Activated CD8-positive, alpha-beta memory T cell treated with anti-CD3 and anti-CD28 coated beads, Interleukin-2, amount 10 ng/mL, durations not matched to agents 7 days and 5 days (primary cell): ENCODE measurements at regions not wholly inside any gene's neighbourhood (a gene's known extent, or its start where the extent isn't known, plus 50 kb on each side); places are given as distances from the start of the nearest gene placed in this dataset.

Experiments
- ATAC-seq: fragments of 150-1000 bp; cut with Tn5 transposase; one replicate; pipeline ENCODE4 v1.10.0; 2021; ENCODE audit warnings: moderate library complexity
- CTCF ChIA-PET: fragments of 350-600 bp; sonication (Branson Sonifier 250); formaldehyde crosslinking; loops from one replicate; lab custom pipeline; 2021; ENCODE audit warnings: antibody characterized with exemption; lab: Charles Lee
- DNase-seq: peaks from one replicate; pipeline ENCODE4 v3.0.0-alpha.2; 2020
- H3K27ac Mint-ChIP-seq: one replicate; pipeline ENCODE4 v1.8.0; 2021; ENCODE audit warnings: mild to moderate bottlenecking, mixed read lengths
- H3K27me3 Mint-ChIP-seq: one replicate; pipeline ENCODE4 v1.8.0; 2021; ENCODE audit warnings: mixed read lengths
- H3K36me3 Mint-ChIP-seq: one replicate; pipeline ENCODE4 v1.8.0; 2021; ENCODE audit warnings: mild to moderate bottlenecking, mixed read lengths
- H3K4me1 Mint-ChIP-seq: one replicate; pipeline ENCODE4 v1.8.0; 2021; ENCODE audit warnings: mixed read lengths
- H3K4me3 Mint-ChIP-seq: one replicate; pipeline ENCODE4 v1.8.0; 2021; ENCODE audit warnings: mild to moderate bottlenecking, moderate library complexity, mixed read lengths
- H3K9me3 Mint-ChIP-seq: one replicate; pipeline ENCODE4 v1.8.0; 2022; ENCODE audit warnings: low read depth, mixed read lengths

- Mint-ChIP-seq H3K9me3 (peaks cover 16% of the 10 kb centered on the region), H3K36me3 (peaks cover 5% of the 10 kb centered on the region), H3K27me3 (peaks cover 3% of the 10 kb centered on the region), H3K4me1 (peaks cover 4% of the 10 kb centered on the region), H3K27ac (no peak overlapping the region), H3K4me3 (no peak overlapping the region)
- no peak for ATAC-seq
- no peak for DNase-seq
- CTCF ChIA-PET, result no interaction called here
Observed at GRCh38 chr1:168863772-168864171, 134.8 kb upstream of the DPT start.

- peaks cover 14% of the 10 kb centered on the region for H3K9me3 Mint-ChIP-seq
- H3K36me3 Mint-ChIP-seq, result peaks cover 5% of the 10 kb centered on the region
- no peak for ATAC-seq
- no peak overlapping the region for H3K4me3 Mint-ChIP-seq
- no peak overlapping the region for H3K27ac Mint-ChIP-seq
- H3K4me1 Mint-ChIP-seq, result peaks cover 4% of the 10 kb centered on the region
- DNase-seq, result no peak
- H3K27me3 Mint-ChIP-seq, result peaks cover 3% of the 10 kb centered on the region
- CTCF ChIA-PET, result no interaction called here
Observed at GRCh38 chr1:168864266-168864665, 135.3 kb upstream of the DPT start.

GRCh38 chr1:168865850-168866620 is 137.0 kb upstream of the DPT start:
- H3K4me1 Mint-ChIP-seq, result peaks cover 4% of the 10 kb centered on the region
- no peak overlapping the region for H3K27ac Mint-ChIP-seq
- H3K9me3 Mint-ChIP-seq, result peaks cover 11% of the 10 kb centered on the region
- H3K36me3 Mint-ChIP-seq, result peaks cover 5% of the 10 kb centered on the region
- peaks cover 3% of the 10 kb centered on the region for H3K27me3 Mint-ChIP-seq
- no peak overlapping the region for H3K4me3 Mint-ChIP-seq
- CTCF ChIA-PET, result no interaction called here
- no peak for DNase-seq
- ATAC-seq, result no peak

GRCh38 chr1:168867941-168868634 is 139.1 kb upstream of the DPT start:
- no peak for ATAC-seq
- no peaks in the 10 kb centered on the region for H3K27me3 Mint-ChIP-seq

GRCh38 chr1:168871531-168871930 is 142.5 kb upstream of the DPT start:
- DNase-seq, result no peak
- Mint-ChIP-seq H3K4me1 (peaks cover 4% of the 10 kb centered on the region), H3K27ac (no peak overlapping the region), H3K4me3 (no peak overlapping the region), H3K9me3 (peaks cover 4% of the 10 kb centered on the region), H3K27me3 (no peaks in the 10 kb centered on the region), H3K36me3 (no peaks in the 10 kb centered on the region)
- CTCF ChIA-PET, result no interaction called here
- ATAC-seq, result no peak

More at GRCh38 chr1:168867941-168868634, 139.1 kb upstream of the DPT start:
- Mint-ChIP-seq H3K36me3 (peaks cover 5% of the 10 kb centered on the region), H3K4me1 (peaks cover 4% of the 10 kb centered on the region), H3K9me3 (peaks cover 11% of the 10 kb centered on the region), H3K4me3 (no peak overlapping the region), H3K27ac (no peak overlapping the region)
- CTCF ChIA-PET, result no interaction called here
- no peak for DNase-seq

- Mint-ChIP-seq H3K4me3 (no peak overlapping the region), H3K27ac (no peak overlapping the region), H3K36me3 (no peaks in the 10 kb centered on the region), H3K27me3 (no peaks in the 10 kb centered on the region), H3K9me3 (no peaks in the 10 kb centered on the region), H3K4me1 (no peaks in the 10 kb centered on the region)
- CTCF ChIA-PET, result no interaction called here
- DNase-seq (no peak), ATAC-seq (no peak)
Observed at GRCh38 chr1:168875831-168876230, 146.8 kb upstream of the DPT start.

GRCh38 chr1:168876830-168877229 is 147.8 kb upstream of the DPT start:
- DNase-seq (no peak), ATAC-seq (no peak)
- H3K36me3 Mint-ChIP-seq, result no peaks in the 10 kb centered on the region
- no peaks in the 10 kb centered on the region for H3K9me3 Mint-ChIP-seq
- H3K4me1 Mint-ChIP-seq, result no peaks in the 10 kb centered on the region
- CTCF ChIA-PET, result interaction anchor here (1.1 kb wide), 1 partner anchor 61 kb away, joined by 4 read pairs; no protein-coding TSS in a partner anchor
- no peak overlapping the region for H3K27ac Mint-ChIP-seq
- no peak overlapping the region for H3K4me3 Mint-ChIP-seq
- H3K27me3 Mint-ChIP-seq, result no peaks in the 10 kb centered on the region

- Mint-ChIP-seq H3K4me1 (no peaks in the 10 kb centered on the region), H3K9me3 (no peaks in the 10 kb centered on the region), H3K36me3 (no peaks in the 10 kb centered on the region), H3K4me3 (no peak overlapping the region), H3K27ac (no peak overlapping the region), H3K27me3 (peaks cover 2% of the 10 kb centered on the region)
- DNase-seq (no peak), ATAC-seq (no peak)
- CTCF ChIA-PET, result no interaction called here
Observed at GRCh38 chr1:168879896-168880734, 151.1 kb upstream of the DPT start.

- Mint-ChIP-seq H3K36me3 (no peaks in the 10 kb centered on the region), H3K27me3 (peaks cover 2% of the 10 kb centered on the region), H3K4me1 (no peaks in the 10 kb centered on the region), H3K9me3 (no peaks in the 10 kb centered on the region), H3K27ac (no peak overlapping the region), H3K4me3 (no peak overlapping the region)
- CTCF ChIA-PET, result no interaction called here
- no peak for DNase-seq
- ATAC-seq, result no peak
Observed at GRCh38 chr1:168881656-168882260, 152.8 kb upstream of the DPT start.

- Mint-ChIP-seq H3K36me3 (peaks cover 1% of the 10 kb centered on the region), H3K27ac (no peak overlapping the region), H3K4me1 (no peaks in the 10 kb centered on the region), H3K27me3 (peaks cover 6% of the 10 kb centered on the region), H3K9me3 (peaks cover 3% of the 10 kb centered on the region), H3K4me3 (no peak overlapping the region)
- DNase-seq (no peak), ATAC-seq (no peak)
- CTCF ChIA-PET, result no interaction called here
Observed at GRCh38 chr1:168887381-168887780, 158.4 kb upstream of the DPT start.

GRCh38 chr1:168888418-168888817 is 159.4 kb upstream of the DPT start:
- H3K27me3 Mint-ChIP-seq, result peaks cover 4% of the 10 kb centered on the region
- no peak overlapping the region for H3K27ac Mint-ChIP-seq
- ATAC-seq (no peak), DNase-seq (no peak)
- no peak overlapping the region for H3K4me3 Mint-ChIP-seq
- CTCF ChIA-PET, result no interaction called here
- H3K36me3 Mint-ChIP-seq, result peaks cover 1% of the 10 kb centered on the region
- H3K9me3 Mint-ChIP-seq, result peaks cover 3% of the 10 kb centered on the region
- H3K4me1 Mint-ChIP-seq, result no peaks in the 10 kb centered on the region

- CTCF ChIA-PET, result no interaction called here
- Mint-ChIP-seq H3K4me1 (no peaks in the 10 kb centered on the region), H3K36me3 (peaks cover 1% of the 10 kb centered on the region), H3K27me3 (peaks cover 29% of the 10 kb centered on the region), H3K4me3 (no peak overlapping the region), H3K27ac (no peak overlapping the region), H3K9me3 (peaks cover 2% of the 10 kb centered on the region)
- DNase-seq (no peak), ATAC-seq (no peak)
Observed at GRCh38 chr1:168892931-168893330, 163.9 kb upstream of the DPT start.

- Mint-ChIP-seq H3K36me3 (peaks cover 1% of the 10 kb centered on the region), H3K9me3 (no peaks in the 10 kb centered on the region), H3K4me3 (no peak overlapping the region), H3K27ac (no peak overlapping the region), H3K27me3 (peaks cover 30% of the 10 kb centered on the region), H3K4me1 (no peaks in the 10 kb centered on the region)
- ATAC-seq (no peak), DNase-seq (no peak)
- CTCF ChIA-PET, result no interaction called here
Observed at GRCh38 chr1:168893359-168893801, 164.4 kb upstream of the DPT start.
